HepG2 (cell line): ENCODE measurements at regions not wholly inside any gene's neighbourhood (a gene's known extent, or its start where the extent isn't known, plus 50 kb on each side); places are given as distances from the start of the nearest gene placed in this dataset.

Experiments used
- ETV5 ChIP-seq: IDR thresholded peaks from 2 replicates; pipeline ENCODE4 v1.6.1; 2018; ENCODE audit warnings: missing biosample characterization, missing genetic modification reagents, inconsistent platforms, borderline replicate concordance
- HBP1 ChIP-seq: IDR thresholded peaks from 2 replicates; pipeline ENCODE4 v1.6.1; 2016; ENCODE audit warnings: low read depth, control low read depth
- RNF2 ChIP-seq: fragments of 450-650 bp; conservative IDR thresholded peaks from 2 replicates; pipeline ENCODE4 v1.6.1; 2016; ENCODE audit warnings: low read depth
- ZNF335 ChIP-seq: sonication (generic); formaldehyde crosslinking; IDR thresholded peaks from 2 replicates; pipeline ENCODE4 v1.4.0; 2020; ENCODE audit warnings: missing genetic modification reagents

- TF ChIP-seq ZNF335 (CRISPR knock-in tag), result no peak
- no peak for TF ChIP-seq HBP1 (CRISPR knock-in tag)
- peak; percentile 67; the same call in 1 of the 2 replicates for TF ChIP-seq ETV5 (CRISPR knock-in tag)
- TF ChIP-seq RNF2, result no peak
These were observed 128.7 kb upstream of the SLC10A2 start for GRCh38 chr13:103194871-103195270.
